ENCODE measurements at regions not wholly inside any gene's neighbourhood (a gene's known extent, or its start where the extent isn't known, plus 50 kb on each side); places are given as distances from the start of the nearest gene placed in this dataset.

- Histone ChIP-seq H3K4me1 (peaks cover 0 to 36% (median 0%) of the 10 kb centered on the region in 3 donors), H3K36me3 (no peaks in the 10 kb centered on the region), H3K27me3 (no peaks in the 10 kb centered on the region), H3K27ac (peak overlapping the region in 3 of 4 donors; percentile 27 to 69 (median 69)), H3K9me3 (peaks cover 0 to 4% (median 0%) of the 10 kb centered on the region in 3 donors), H3K4me3 (no peak overlapping the region)
- 54 to 75% methylated on average over 5 to 7 of the region's 14 CpGs for WGBS, 2 donors (ENCODE audit: low coverage in 1 of 2)
- TF ChIP-seq CTCF (IDR thresholded peaks at IDR 0.05) = no peak
- no peak for TF ChIP-seq EP300 (IDR thresholded peaks at IDR 0.05)
- TF ChIP-seq POLR2AphosphoS5 (IDR thresholded peaks at IDR 0.05) = peak; percentile 50
- no peak for TF ChIP-seq POLR2A (IDR thresholded peaks at IDR 0.05)
- ATAC-seq = peak; percentile 49
Measured at GRCh38 chr9:90021216-90021906, 416.5 kb downstream of the GADD45G start.

GRCh38 chr9:90022474-90022873, 417.7 kb downstream of the GADD45G start:
- no peaks in the 10 kb centered on the region for H3K36me3 ChIP-seq
- no peak for ATAC-seq
- no peak overlapping the region for H3K4me3 ChIP-seq
- TF ChIP-seq POLR2A (IDR thresholded peaks at IDR 0.05) = no peak
- TF ChIP-seq POLR2AphosphoS5 (IDR thresholded peaks at IDR 0.05) = no peak
- no peak for TF ChIP-seq CTCF (IDR thresholded peaks at IDR 0.05)
- TF ChIP-seq EP300 (IDR thresholded peaks at IDR 0.05) = no peak
- H3K27me3 ChIP-seq = no peaks in the 10 kb centered on the region
- H3K9me3 ChIP-seq = peaks cover 0 to 4% (median 0%) of the 10 kb centered on the region in 3 donors
- no peak overlapping the region for H3K27ac ChIP-seq
- 83 to 100% methylated on average over 2 of the region's 3 CpGs for WGBS, 2 donors (ENCODE audit: low coverage in 1 of 2)
- H3K4me1 ChIP-seq = peaks cover 0 to 36% (median 0%) of the 10 kb centered on the region in 3 donors

GRCh38 chr9:90023861-90024260, 419.0 kb downstream of the GADD45G start:
- Histone ChIP-seq H3K4me3 (no peak overlapping the region), H3K27ac (no peak overlapping the region), H3K36me3 (no peaks in the 10 kb centered on the region), H3K27me3 (no peaks in the 10 kb centered on the region), H3K4me1 (peaks cover 0 to 36% (median 0%) of the 10 kb centered on the region in 3 donors), H3K9me3 (peaks cover 0 to 4% (median 0%) of the 10 kb centered on the region in 3 donors)
- TF ChIP-seq EP300 (IDR thresholded peaks at IDR 0.05) (no peak), POLR2AphosphoS5 (IDR thresholded peaks at IDR 0.05) (no peak), POLR2A (IDR thresholded peaks at IDR 0.05) (no peak), CTCF (IDR thresholded peaks at IDR 0.05) (no peak)
- no peak for ATAC-seq
- 17 to 60% methylated on average over 1 to 2 of the region's 5 CpGs for WGBS, 2 donors (ENCODE audit: low coverage in 1 of 2)

GRCh38 chr9:90024409-90024808, 419.6 kb downstream of the GADD45G start:
- 59 to 80% methylated on average over 3 of the region's 3 CpGs for WGBS, 2 donors (ENCODE audit: low coverage in 1 of 2)
- no peak overlapping the region for H3K27ac ChIP-seq
- H3K36me3 ChIP-seq = no peaks in the 10 kb centered on the region
- H3K4me3 ChIP-seq = no peak overlapping the region
- ATAC-seq = no peak
- TF ChIP-seq POLR2AphosphoS5 (IDR thresholded peaks at IDR 0.05) = no peak
- TF ChIP-seq POLR2A (IDR thresholded peaks at IDR 0.05) = no peak
- no peak for TF ChIP-seq EP300 (IDR thresholded peaks at IDR 0.05)
- TF ChIP-seq CTCF (IDR thresholded peaks at IDR 0.05) = no peak
- no peaks in the 10 kb centered on the region for H3K27me3 ChIP-seq
- H3K4me1 ChIP-seq = peaks cover 0 to 36% (median 0%) of the 10 kb centered on the region in 3 donors
- peaks cover 0 to 4% (median 0%) of the 10 kb centered on the region in 3 donors for H3K9me3 ChIP-seq

- WGBS, 2 donors (ENCODE audit: low coverage in 1 of 2) = 96 to 100% methylated on average over 4 to 5 of the region's 9 CpGs
- TF ChIP-seq POLR2AphosphoS5 (IDR thresholded peaks at IDR 0.05) (no peak), CTCF (IDR thresholded peaks at IDR 0.05) (no peak), EP300 (IDR thresholded peaks at IDR 0.05) (no peak), POLR2A (IDR thresholded peaks at IDR 0.05) (no peak)
- H3K27ac ChIP-seq = no peak overlapping the region
- no peaks in the 10 kb centered on the region for H3K27me3 ChIP-seq
- ATAC-seq = no peak
- H3K4me3 ChIP-seq = no peak overlapping the region
- peaks cover 0 to 4% (median 0%) of the 10 kb centered on the region in 3 donors for H3K9me3 ChIP-seq
- H3K36me3 ChIP-seq = no peaks in the 10 kb centered on the region
- peaks cover 0 to 36% (median 0%) of the 10 kb centered on the region in 3 donors for H3K4me1 ChIP-seq
Measured at GRCh38 chr9:90024823-90025222, 420.0 kb downstream of the GADD45G start.

Data from gastroesophageal sphincter (tissue), 4 donors.